Stromal cell of bone marrow (primary cell): ENCODE measurements at regions not wholly inside any gene's neighbourhood (a gene's known extent, or its start where the extent isn't known, plus 50 kb on each side); places are given as distances from the start of the nearest gene placed in this dataset.
"Not testable (repeated sequence)": the region's sequence is repeated elsewhere in the genome, so short reads cannot be mapped to it uniquely, and the experiment has no call there.

Experiments used
- DNase-seq: peaks from one replicate; pipeline ENCODE4 v3.0.0-alpha.2; 2012; ENCODE audit warnings: low read depth

DNA sequence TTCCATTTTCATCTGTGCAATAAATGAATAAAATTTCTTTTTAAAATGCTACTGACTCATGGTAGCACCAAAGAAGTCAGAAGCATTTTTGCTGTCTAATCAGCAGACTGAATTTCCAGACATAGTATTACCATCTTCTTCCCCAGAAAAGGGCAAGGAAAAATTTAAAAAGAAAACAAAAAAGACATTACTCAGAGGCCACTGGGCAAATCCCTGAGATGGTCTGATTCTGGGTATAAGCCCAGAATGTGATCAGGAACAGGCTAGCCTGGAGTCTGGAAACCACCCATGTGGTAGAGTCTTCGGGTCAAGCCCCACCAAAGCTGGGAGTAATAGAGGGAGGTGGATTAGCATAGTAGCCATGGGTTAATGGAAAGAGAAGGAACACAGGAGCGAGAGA lies 342.8 kb downstream of the FBXW7 start:
- DNase-seq = peak; percentile 80

DNA sequence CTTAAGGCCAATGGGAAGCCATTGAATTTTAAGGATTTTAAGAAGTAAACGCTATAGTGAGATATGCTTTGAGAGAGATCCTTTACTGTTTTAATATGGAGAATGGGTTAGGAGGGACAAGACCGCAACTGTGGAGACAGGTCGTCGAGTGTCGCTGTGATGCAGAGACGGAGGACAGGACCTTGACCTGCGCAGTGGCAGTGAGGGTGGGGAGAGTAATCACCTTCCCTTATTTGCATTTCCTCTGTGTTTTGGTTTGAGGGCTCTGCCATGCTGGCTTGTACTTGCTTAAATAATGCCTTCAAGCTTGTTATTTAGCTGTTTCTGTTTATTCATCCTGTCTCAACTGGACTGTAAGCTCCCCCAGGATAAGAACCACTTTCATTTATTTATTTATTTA lies 345.0 kb downstream of the FBXW7 start:
- no peak for DNase-seq

DNA sequence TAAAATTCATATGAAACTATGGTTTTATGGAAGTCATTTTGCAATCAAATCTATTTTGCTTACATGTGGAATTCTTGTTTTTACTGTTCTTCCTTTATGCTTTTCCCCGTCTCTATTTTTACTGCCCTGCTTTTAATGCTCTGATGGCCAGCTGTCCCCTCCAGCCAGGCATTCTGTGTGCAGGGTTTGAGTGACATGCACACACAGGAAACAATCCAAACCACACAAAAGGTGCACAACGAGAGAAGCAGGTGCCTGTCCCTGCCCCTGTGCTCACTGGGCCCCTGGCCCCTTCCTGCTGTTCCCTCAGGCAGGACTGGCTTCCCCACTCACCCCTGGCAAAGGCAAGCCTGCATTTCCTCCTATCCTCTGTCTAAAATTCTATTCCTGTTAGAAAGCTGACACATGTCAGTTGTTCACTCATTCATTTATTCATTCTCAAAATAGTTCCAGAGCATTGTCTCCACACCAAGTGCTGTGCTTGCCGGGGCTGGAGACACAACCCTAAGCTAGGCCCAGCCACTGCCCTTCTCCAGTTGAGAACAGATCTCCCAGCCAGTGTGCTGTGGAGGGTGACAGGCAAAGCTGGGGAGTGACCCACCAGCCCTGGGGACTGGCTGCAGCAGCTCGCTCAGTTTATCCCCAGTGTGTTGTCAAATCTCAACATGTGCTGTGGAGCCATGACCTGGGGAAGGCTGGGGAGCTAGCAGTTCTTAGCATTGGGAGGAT lies 346.3 kb downstream of the FBXW7 start:
- DNase-seq = no peak

DNA sequence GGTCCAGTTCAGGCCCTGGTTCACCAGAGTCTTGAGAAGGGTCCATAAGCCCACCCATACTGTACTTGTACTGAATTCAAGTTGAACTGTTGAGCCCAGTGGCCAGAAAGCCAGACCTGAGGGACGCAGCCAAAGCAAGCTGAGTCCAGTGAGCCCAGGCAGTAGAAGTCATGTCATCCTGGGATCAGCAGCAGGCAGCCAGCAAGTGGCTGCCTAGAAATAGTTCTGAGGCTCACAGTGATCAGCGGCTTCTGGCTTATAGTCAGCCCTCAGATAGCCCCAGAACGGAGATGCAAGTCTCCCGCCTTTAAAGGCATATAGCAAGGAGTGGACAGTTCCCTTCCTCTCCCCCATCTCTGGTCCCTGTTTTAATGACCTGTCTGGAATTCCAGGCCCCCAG lies 347.1 kb downstream of the FBXW7 start:
- no peak for DNase-seq

DNA sequence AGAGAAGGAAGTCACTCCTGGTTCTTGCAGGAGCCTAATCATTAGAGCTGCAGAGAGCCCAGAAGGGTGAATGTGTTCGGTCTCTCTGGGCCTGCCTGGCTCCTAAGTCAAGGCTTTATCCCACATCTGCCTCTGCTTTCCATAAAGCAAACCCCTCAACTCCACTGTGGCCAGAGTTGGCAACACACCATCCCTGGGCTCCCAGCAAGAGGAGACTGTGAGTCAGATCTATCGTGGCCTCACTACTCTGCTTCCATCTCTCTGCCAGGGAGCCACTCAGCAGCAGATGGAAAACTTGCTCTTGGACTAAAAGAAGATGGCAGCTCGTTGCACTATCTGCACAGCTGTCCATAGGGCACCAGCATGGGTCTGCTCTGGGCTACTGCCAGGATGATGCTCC lies 348.2 kb downstream of the FBXW7 start:
- peak; percentile 80 for DNase-seq

DNA sequence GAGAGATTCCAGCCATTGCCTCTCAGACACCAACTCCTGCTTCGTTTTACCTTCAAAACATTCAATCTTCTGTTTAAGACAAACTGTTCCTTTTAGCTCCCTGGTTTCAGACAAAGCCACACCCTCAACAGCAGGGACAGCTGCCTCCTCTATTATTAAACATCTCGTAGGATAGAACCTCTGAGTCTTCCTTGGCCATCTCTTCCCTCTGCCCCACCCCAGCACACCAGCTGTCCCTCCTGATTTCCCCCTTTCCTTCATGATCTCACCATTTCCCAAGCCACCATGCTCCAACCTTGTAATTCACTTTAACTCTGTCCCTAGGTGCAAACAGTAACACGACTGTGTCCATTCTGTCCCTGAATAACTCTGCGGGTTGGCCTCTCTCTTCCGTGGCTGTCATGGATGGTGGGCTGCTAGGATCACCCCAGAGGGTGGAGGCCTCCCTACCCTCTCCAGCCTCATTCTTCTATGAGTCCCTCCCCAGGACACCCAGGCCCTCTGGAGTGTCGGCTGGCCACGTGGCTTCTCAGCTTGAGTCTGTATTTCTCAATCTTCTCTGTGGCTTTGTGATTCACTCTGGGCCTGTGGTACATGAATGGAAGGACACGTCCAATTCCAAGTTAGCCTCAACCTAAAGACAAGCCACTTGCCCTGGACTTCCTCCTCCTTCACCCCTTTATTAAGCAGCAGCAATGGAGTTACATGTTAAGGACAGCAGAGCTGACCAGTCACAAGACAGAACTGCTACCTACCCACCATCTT lies 349.9 kb downstream of the FBXW7 start:
- peak; percentile 58 for DNase-seq

DNA sequence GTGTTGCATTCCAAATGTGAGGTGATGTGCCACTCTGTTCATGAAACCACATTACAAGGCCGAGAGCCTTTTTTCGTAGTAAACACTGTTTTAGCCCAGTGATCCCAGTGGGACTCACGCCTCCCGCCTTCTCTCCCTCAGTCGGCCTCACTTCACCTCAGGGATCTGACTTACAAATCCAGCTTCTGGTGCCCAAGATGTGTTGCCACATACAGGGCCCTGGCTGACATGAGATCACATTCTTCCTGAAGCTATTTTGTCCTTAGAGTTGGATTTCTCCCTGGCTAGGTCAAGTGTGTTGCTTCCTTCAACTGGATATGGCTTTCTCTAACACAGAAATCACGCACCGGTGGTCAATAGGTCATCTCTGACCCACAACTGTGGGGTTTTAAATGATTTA lies 354.7 kb downstream of the FBXW7 start:
- no peak for DNase-seq

DNA sequence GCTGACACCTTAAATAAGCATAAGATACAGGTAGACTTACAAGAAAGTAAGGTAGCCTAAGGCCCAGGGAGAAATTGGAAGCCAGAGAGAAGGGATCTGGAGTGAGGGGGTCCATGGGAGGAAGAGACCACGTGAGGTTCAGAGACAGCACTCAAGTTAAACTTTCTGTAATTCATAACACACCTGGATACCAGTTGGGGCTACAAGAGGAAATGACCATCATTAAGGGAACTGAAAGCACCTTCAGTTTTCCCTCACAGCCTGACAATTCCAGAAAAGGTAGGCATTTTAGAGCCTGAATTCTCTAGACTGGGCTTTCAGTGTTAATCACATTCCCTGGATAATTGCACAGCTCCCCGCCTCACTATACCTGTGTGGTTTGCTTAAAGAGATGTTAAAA lies 355.5 kb downstream of the FBXW7 start:
- DNase-seq = no peak

DNA sequence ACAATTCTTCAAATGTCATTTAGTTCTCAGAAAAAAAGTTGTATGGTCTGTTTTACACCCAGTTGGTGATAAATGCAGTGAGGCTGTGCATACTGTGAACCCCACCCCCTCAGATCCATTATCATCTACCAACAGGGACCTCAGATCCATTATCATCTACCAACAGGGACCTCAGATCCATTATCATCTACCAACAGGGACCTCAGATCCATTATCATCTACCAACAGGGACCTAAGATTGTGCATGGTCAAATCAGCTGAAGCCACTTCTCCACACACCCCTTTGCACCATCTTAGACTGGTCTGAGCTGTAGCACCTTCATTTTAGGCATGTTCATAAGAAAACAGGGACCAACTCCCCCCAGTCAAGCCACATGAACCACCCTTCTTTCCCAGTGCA lies 358.4 kb downstream of the FBXW7 start:
- not testable (repeated sequence) for DNase-seq

DNA sequence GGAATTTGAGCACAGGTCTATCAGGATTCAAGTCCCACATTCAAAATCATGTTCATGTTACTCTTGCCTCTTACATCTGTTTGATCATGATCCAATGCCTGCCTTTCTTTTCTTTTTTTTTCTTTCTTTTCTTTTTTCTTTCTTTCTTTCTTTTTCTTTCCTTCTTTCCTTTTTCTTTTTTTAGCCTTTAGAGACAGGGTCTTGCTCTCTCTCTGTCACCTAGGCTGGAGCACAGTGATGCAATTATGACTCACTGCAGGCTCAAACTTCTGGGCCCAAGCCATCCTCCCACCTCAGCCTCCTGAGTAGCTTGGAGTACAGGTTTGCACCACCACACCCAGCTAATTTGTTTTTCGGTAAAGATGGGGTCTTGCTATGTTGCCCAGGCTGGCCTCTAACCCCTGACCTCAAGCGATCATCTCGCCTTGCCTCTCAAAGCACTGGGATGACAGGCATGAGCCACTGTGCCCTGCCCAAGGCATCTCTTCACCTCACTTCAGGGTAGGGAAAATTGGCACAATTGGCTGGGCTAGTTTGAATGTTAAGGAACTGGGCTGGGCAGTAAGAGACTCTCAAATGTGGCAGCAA lies 359.2 kb downstream of the FBXW7 start:
- DNase-seq = no peak

DNA sequence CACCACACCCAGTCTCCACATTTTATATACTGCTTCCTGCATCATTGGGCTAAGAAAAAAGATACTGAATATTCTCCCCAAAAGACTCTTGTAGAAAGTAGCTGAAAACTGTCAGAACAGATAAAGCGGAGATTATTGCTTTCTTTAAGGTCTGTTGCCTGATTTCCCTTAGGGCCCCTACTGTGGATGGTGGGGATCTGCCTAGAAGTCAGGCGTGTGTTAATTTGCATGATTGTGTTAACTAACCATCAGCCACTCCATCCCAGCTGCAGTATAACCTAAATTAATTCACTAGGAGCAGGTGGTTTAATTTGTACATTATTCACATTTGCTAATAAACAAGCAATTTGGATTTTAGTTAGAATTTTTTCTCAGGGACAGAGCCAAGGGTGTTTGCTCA lies 360.3 kb downstream of the FBXW7 start:
- DNase-seq = no peak

DNA sequence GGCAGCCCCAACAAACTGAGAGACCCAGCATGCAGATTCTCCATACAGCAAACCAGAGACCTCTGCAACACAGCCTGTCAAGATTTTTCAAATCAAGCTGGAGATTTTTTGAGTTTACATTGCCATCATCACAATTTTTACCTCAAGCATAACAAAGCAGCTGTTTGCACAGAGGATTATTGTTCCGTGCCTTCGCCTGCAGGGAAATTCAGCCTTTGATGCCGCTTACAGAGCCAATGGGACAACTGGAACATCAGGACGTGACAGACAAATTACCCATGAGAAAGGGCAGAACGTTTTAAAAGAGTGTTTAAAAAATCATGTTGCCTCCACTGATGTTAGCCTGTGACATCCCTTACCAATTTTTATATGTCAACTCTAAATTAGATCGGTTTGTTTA lies 363.7 kb downstream of the FBXW7 start:
- DNase-seq = no peak

DNA sequence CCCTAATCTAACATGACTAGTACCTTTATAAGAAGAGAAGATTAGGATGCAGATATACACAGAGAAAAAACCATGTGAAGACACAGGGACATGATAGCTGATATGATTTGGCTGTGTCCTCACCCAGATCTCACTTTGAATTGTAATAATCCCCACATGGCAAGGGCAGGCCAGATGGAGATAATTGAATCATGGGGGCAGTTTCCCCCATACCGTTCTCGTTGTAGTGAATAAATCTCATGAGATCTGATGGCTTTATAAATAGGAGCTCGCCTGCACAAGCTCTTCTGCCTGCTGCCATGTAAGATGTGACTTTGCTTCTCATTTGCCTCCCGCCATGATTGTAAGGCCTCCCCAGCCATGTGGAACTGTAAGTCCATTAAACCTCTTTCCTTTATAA lies 364.3 kb downstream of the FBXW7 start:
- DNase-seq = no peak

DNA sequence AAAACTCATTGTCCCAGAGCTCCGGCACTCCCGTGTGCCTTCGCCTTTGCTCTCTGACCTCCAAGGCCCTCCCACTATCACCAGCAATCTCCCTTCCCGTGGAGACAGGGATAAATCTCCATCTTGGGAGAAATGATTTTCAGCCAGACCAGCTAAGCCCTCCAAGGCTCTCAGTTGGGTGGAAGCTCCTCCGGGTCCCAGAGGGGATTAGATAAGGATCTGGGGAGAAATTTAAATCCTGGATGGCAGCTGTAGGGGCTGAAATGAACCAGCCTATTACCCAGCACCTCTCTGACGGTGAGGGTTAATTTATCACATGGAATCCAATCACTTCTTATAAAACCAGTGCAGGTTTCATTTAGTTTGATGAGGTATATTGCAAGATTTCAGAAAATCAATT lies 366.2 kb downstream of the FBXW7 start:
- no peak for DNase-seq

DNA sequence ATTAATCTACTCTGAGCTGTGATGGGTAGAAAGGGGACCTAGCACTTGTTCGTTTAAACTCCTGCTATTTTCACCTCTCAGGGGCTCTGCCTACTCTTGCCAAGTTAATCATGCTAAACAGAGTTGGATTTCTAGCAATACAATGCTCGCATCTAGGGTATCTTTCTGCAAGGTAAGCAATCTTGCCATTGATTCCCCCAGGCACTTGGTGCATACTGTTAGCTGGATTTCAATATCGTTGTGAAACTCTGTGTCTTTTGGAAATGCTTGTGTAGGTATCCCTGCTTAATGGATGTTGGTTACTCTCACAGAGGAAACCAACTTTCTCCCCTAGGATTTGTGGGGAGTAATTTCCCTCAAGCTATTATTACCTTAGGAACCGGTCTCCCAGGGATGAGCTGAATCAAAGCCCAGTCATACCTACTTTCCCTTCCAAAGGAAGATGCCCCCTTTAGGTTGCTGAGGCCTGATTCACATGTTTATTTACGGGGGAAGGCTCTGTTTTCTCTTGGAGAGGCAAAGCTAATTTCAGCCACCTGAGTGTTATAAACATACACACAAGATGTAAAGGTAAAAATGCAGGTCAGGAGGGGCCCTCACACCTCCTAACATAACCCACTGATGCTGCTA lies 366.8 kb downstream of the FBXW7 start:
- DNase-seq = no peak

DNA sequence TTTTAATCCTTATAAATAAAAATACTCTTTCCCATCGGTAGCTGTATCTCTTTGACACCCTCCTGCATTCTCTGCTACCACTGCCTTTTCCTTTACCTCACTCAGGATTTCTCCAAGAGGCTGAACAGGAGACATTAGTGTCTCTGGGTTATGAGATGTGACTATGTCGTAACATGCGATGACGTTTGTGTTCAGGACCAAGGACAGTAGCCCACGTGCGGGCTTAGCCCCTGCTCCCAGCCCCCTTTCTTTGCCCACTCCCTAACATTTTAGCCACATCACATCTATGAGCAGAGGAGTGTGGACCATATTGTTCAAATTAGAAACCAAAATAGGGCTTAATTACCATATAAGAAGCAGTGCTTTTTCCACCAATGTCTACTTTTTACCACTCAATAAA lies 369.3 kb downstream of the FBXW7 start:
- DNase-seq = no peak

DNA sequence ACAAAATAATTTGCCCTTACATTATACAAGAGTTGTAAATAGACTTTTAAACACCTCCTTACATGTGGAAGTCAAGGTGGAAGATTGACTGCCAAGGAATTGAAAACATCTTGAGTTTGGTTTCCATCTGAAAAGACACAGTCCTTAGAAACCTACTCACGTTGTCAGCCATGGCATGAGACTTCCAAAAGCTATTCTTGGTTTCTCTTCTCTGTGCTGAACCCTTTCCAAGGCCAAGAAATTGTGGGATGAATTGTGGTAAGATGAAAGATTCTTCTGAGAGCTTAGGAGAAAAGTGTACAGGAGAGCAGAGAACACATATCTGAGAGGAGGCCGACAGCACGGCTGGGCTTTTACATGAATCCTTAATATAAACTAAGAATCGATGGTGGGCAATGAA lies 370.0 kb downstream of the FBXW7 start:
- no peak for DNase-seq

DNA sequence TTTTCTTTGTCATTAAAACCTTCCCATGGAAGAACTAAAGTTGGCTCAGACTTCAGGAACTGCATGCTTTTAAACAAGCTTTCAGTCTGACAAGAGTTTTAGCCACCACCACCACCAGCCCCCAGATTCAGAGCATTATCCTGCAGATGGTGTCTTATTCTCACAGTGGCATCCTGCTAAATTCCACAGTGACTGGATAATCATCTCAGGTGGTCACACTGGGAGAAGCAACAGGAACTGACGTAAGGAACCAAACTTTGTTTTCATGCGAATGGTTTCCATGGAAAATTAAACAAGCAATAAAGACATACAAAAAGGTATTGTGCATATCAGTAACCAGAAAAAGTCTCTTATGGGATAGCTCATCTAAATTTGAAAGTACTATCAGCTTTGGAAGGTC lies 370.7 kb downstream of the FBXW7 start:
- DNase-seq = no peak

DNA sequence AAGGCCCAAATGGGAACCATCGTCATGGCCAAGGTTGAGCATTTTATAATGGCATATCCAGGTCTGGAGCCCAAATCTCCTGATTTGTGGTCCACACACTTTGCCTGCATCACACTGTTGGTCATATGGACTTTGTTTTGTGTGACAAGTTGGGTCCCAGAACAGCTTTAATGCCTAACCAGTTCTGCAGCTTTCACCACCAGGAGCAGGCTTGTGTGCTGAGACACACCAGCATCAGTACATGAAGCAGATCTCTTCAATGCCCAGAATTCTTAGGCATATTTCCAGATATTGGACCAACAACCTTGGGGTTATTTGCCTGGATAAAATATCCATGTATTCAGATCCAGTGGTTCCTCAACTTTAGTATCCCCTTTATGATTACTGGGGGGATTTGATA lies 371.3 kb downstream of the FBXW7 start:
- no peak for DNase-seq

DNA sequence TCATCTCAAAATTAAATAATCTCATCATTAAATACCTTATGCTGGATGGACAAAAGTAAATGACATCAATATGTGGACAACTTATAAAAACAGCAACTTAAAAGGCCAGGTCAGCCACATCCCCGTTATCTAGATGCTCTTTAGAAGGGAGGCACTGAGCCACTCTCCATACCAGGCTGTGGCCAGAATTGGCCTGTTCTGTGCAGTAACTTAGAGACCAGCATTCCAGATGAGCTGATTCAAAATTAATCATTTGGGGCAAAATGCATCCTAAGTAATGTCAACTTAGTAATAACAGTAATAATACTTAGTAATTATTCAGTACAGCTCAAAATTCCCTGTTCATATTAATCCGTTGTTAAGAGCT lies 373.6 kb downstream of the FBXW7 start:
- DNase-seq = peak; percentile 6

DNA sequence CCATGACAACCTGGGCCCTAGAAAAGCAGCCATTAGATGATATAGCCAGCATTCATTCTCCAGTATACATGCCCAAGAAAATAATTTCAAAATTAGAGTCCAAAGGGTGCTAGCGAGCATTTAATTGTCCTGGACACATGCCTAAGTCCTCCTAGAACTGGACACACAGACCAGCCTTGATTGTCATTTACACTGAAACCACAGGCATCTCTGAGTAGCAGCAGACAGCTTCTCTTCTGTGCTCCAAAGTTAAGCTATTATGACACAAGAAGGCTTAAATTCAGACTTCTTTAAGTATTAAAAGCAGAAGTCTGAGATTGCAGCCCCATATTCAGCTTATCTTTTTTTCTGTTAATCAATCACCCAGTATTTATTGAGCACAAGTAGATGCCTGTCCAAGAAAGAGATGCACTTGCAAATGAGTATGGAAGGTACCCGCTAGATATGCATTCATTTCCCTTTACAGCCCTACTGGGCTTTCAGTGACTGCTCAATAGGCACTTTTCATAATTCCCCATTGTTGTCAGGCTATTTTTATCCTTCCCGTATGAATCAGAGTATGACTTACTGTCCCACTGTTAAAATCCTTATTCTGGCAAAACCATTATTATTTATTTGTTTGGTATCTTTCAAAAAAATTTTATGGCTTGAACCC lies 374.1 kb downstream of the FBXW7 start:
- DNase-seq = peak; percentile 27

DNA sequence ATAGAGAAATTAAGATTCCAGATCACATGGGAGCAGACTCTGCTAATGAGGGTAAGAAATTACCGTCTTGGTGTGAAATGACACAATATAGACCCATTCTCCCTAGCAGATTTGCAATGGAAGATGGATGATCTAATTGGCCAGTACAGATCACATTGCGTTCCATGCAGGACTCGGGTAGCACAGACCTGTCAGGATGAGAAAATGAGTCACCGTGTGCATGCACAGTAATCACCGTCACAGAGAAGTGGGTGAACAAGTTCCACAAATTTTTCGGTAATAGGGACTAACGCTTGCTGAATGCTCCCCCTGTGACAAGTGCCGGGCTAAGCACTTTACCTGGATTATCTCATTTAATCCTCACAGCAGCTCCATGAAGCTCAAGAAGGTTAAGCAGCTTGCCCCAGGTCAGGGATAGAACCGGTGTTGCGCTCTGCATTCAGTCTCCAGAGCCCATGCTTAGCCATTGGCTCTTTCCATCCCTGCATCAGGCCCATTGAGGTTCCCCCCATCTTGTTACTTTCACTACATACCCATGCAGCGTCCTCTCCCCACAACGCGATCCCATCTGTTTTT lies 375.6 kb downstream of the FBXW7 start:
- DNase-seq = no peak
